GM19025 (cell line): ENCODE measurements at regions not wholly inside any gene's neighbourhood (a gene's known extent, or its start where the extent isn't known, plus 50 kb on each side); places are given as distances from the start of the nearest gene placed in this dataset.

Experiments
- ATAC-seq: cut with Tn5 transposase; IDR thresholded peaks from one replicate; pipeline ENCODE4 v1.9.1; 2021; ENCODE audit warnings: mild to moderate bottlenecking, low read depth, moderate library complexity; ENCODE audit not compliant: unreplicated experiment

- ATAC-seq, result no peak
These were observed 306.2 kb upstream of the ARID1B start for GRCh38 chr6:156471000-156471399.

GRCh38 chr6:156464100-156464878, 312.9 kb upstream of the ARID1B start:
- no peak for ATAC-seq

- no peak for ATAC-seq
These were observed 315.5 kb upstream of the ARID1B start for GRCh38 chr6:156461647-156462046.

- ATAC-seq, result no peak
These were observed 319.6 kb upstream of the ARID1B start for GRCh38 chr6:156457601-156458000.

- ATAC-seq, result no peak
These were observed 321.3 kb upstream of the ARID1B start for GRCh38 chr6:156455847-156456246.

GRCh38 chr6:156454867-156455266, 322.3 kb upstream of the ARID1B start:
- no peak for ATAC-seq

GRCh38 chr6:156451726-156452125, 325.5 kb upstream of the ARID1B start:
- ATAC-seq, result no peak

- ATAC-seq, result no peak
These were observed 326.1 kb upstream of the ARID1B start for GRCh38 chr6:156451088-156451487.

- ATAC-seq, result no peak
These were observed 326.8 kb upstream of the ARID1B start for GRCh38 chr6:156450421-156450820.

- no peak for ATAC-seq
These were observed 327.6 kb upstream of the ARID1B start for GRCh38 chr6:156449569-156449968.

- ATAC-seq, result no peak
These were observed 328.1 kb upstream of the ARID1B start for GRCh38 chr6:156449128-156449527.

GRCh38 chr6:156448579-156448978, 328.6 kb upstream of the ARID1B start:
- no peak for ATAC-seq

- no peak for ATAC-seq
These were observed 336.5 kb upstream of the ARID1B start for GRCh38 chr6:156440688-156441087.

GRCh38 chr6:156438350-156438923, 338.7 kb upstream of the ARID1B start:
- no peak for ATAC-seq

- ATAC-seq, result no peak
These were observed 339.9 kb upstream of the ARID1B start for GRCh38 chr6:156437121-156437879.

GRCh38 chr6:156434795-156435190, 342.4 kb upstream of the ARID1B start:
- no peak for ATAC-seq

GRCh38 chr6:156434049-156434794, 343.0 kb upstream of the ARID1B start:
- no peak for ATAC-seq

GRCh38 chr6:156432543-156432942, 344.6 kb upstream of the ARID1B start:
- ATAC-seq, result no peak

GRCh38 chr6:156430386-156430785, 346.8 kb upstream of the ARID1B start:
- no peak for ATAC-seq

- no peak for ATAC-seq
These were observed 349.8 kb upstream of the ARID1B start for GRCh38 chr6:156427345-156427744.
